SU-DHL-6 (cell line): ENCODE measurements at regions not wholly inside any gene's neighbourhood (a gene's known extent, or its start where the extent isn't known, plus 50 kb on each side); places are given as distances from the start of the nearest gene placed in this dataset.

Experiments used
- H2AFZ ChIP-seq: fragments of 200-600 bp; sonication (generic); 2 replicates; pipeline ENCODE4 v1.6.1; 2014; ENCODE audit warnings: low read depth, mild to moderate bottlenecking, moderate library complexity, mixed read lengths, antibody characterized with exemption, low read length; ENCODE audit not compliant: severe bottlenecking
- H3F3A ChIP-seq: fragments of 200-600 bp; shearing (Covaris generic); 2 replicates; pipeline ENCODE4 v1.6.0; 2016; ENCODE audit warnings: antibody characterized with exemption, mild to moderate bottlenecking; ENCODE audit not compliant: insufficient read depth
- H3K27ac ChIP-seq: fragments of 200-600 bp; sonication (generic); 2 replicates; pipeline ENCODE4 v1.5.1; 2016; ENCODE audit warnings: low read depth, mild to moderate bottlenecking, low read length, moderate library complexity, mixed read lengths
- H3K27me3 ChIP-seq: fragments of 200-600 bp; sonication (generic), shearing (Covaris generic); 2 replicates; pipeline ENCODE4 v1.6.0; 2014; ENCODE audit warnings: mild to moderate bottlenecking, low read length
- H3K36me3 ChIP-seq: fragments of 200-600 bp; sonication (generic); 2 replicates; pipeline ENCODE4 v1.6.1; 2014; ENCODE audit warnings: mild to moderate bottlenecking, low read length, mixed read lengths
- H3K4me2 ChIP-seq: fragments of 300-600, 200-600 bp; shearing (Covaris generic), sonication (generic); 2 replicates; pipeline ENCODE4 v1.6.0; 2014; ENCODE audit warnings: low read length, low read depth, mild to moderate bottlenecking; ENCODE audit not compliant: poor library complexity, severe bottlenecking
- H3K4me3 ChIP-seq: fragments of 200-600 bp; sonication (generic); 2 replicates; pipeline ENCODE4 v1.5.1; 2014; ENCODE audit warnings: antibody characterized with exemption, low read length, mild to moderate bottlenecking, mixed read lengths; ENCODE audit not compliant: insufficient read depth, poor library complexity, severe bottlenecking
- H3K79me2 ChIP-seq: fragments of 200-600 bp; sonication (generic); 2 replicates; pipeline ENCODE4 v1.6.1; 2014; ENCODE audit warnings: mild to moderate bottlenecking, low read length, moderate library complexity; ENCODE audit not compliant: insufficient read depth
- H3K9ac ChIP-seq: fragments of 200-600 bp; sonication (generic); 2 replicates; pipeline ENCODE4 v1.7.0; 2014; ENCODE audit warnings: mild to moderate bottlenecking, low read length
- H3K9me2 ChIP-seq: fragments of 200-600 bp; sonication (generic); replicated peaks from 2 replicates; pipeline ENCODE4 v1.6.1; 2014; ENCODE audit warnings: low read length; ENCODE audit not compliant: insufficient read depth
- H3K9me3 ChIP-seq: fragments of 200-600 bp; sonication (generic); 2 replicates; pipeline ENCODE4 v1.6.1; 2014; ENCODE audit warnings: low read length, mixed read lengths; ENCODE audit not compliant: insufficient read depth
- H4K20me1 ChIP-seq: fragments of 200-600 bp; sonication (generic); 2 replicates; pipeline ENCODE4 v1.6.1; 2014; ENCODE audit warnings: low read depth, mild to moderate bottlenecking, antibody characterized with exemption, low read length, moderate library complexity, mixed read lengths
- CTCF ChIP-seq: fragments of 200-600 bp; sonication (generic); IDR thresholded peaks from one replicate; pipeline ENCODE4 v1.5.1; 2017; ENCODE audit warnings: antibody characterized with exemption, mild to moderate bottlenecking, low read length, moderate library complexity; ENCODE audit not compliant: insufficient read depth, poor library complexity, severe bottlenecking
- EZH2phosphoT487 ChIP-seq: fragments of 200-600 bp; sonication (generic), shearing (Covaris generic); conservative IDR thresholded peaks from 2 replicates; pipeline ENCODE4 v1.6.1; 2018; ENCODE audit warnings: mild to moderate bottlenecking, antibody characterized with exemption, low read length, moderate library complexity, mixed read lengths

- no peaks in the 10 kb centered on the region for H3F3A ChIP-seq
- H3K27ac ChIP-seq: no peak overlapping the region
- H3K36me3 ChIP-seq: no peaks in the 10 kb centered on the region
- no peak for TF ChIP-seq EZH2phosphoT487
- no peak for TF ChIP-seq CTCF
- H4K20me1 ChIP-seq: no peaks in the 10 kb centered on the region
- no peaks in the 10 kb centered on the region for H3K79me2 ChIP-seq
- no peaks in the 10 kb centered on the region for H3K27me3 ChIP-seq
- H3K9me2 ChIP-seq: no peaks in the 10 kb centered on the region
- H3K9me3 ChIP-seq: no peaks in the 10 kb centered on the region; the same call in 1 of the 2 replicates
- no peak overlapping the region for H3K9ac ChIP-seq
- H2AFZ ChIP-seq: no peak overlapping the region
- H3K4me3 ChIP-seq: no peak overlapping the region
- H3K4me2 ChIP-seq: no peak overlapping the region
These were observed 102.6 kb downstream of the PLG start for GRCh38 chr6:160804639-160805038.

- no peaks in the 10 kb centered on the region for H4K20me1 ChIP-seq
- no peaks in the 10 kb centered on the region for H3K9me2 ChIP-seq
- H3K9me3 ChIP-seq: no peaks in the 10 kb centered on the region
- no peak overlapping the region for H3K27ac ChIP-seq
- no peaks in the 10 kb centered on the region for H3F3A ChIP-seq
- no peaks in the 10 kb centered on the region for H3K79me2 ChIP-seq
- H3K27me3 ChIP-seq: no peaks in the 10 kb centered on the region
- no peak overlapping the region for H3K4me3 ChIP-seq
- H3K9ac ChIP-seq: no peak overlapping the region
- no peak overlapping the region for H2AFZ ChIP-seq
- H3K4me2 ChIP-seq: no peak overlapping the region
- no peak for TF ChIP-seq EZH2phosphoT487
- TF ChIP-seq CTCF: no peak
- no peaks in the 10 kb centered on the region for H3K36me3 ChIP-seq
These were observed 106.2 kb downstream of the PLG start for GRCh38 chr6:160808263-160808662.

- no peaks in the 10 kb centered on the region for H3K36me3 ChIP-seq
- H3K9me3 ChIP-seq: no peaks in the 10 kb centered on the region
- H3K27ac ChIP-seq: no peak overlapping the region
- H3K79me2 ChIP-seq: no peaks in the 10 kb centered on the region
- no peaks in the 10 kb centered on the region for H4K20me1 ChIP-seq
- TF ChIP-seq EZH2phosphoT487: no peak
- H2AFZ ChIP-seq: no peak overlapping the region
- no peak overlapping the region for H3K9ac ChIP-seq
- no peaks in the 10 kb centered on the region for H3K27me3 ChIP-seq
- no peaks in the 10 kb centered on the region for H3K9me2 ChIP-seq
- H3K4me2 ChIP-seq: no peak overlapping the region
- no peak overlapping the region for H3K4me3 ChIP-seq
- H3F3A ChIP-seq: no peaks in the 10 kb centered on the region
These were observed 108.2 kb downstream of the PLG start for GRCh38 chr6:160810238-160810637.

- no peaks in the 10 kb centered on the region for H3K9me2 ChIP-seq
- no peak overlapping the region for H3K27ac ChIP-seq
- H3K27me3 ChIP-seq: no peaks in the 10 kb centered on the region
- no peak overlapping the region for H3K9ac ChIP-seq
- no peak overlapping the region for H3K4me2 ChIP-seq
- H3K79me2 ChIP-seq: no peaks in the 10 kb centered on the region
- no peaks in the 10 kb centered on the region for H3K9me3 ChIP-seq
- TF ChIP-seq EZH2phosphoT487: no peak
- TF ChIP-seq CTCF: no peak
- H3K4me3 ChIP-seq: no peak overlapping the region
- no peak overlapping the region for H2AFZ ChIP-seq
- no peaks in the 10 kb centered on the region for H4K20me1 ChIP-seq
- no peaks in the 10 kb centered on the region for H3F3A ChIP-seq
- no peaks in the 10 kb centered on the region for H3K36me3 ChIP-seq
These were observed 110.1 kb downstream of the PLG start for GRCh38 chr6:160812097-160812496.
